ENCODE measurements at regions not wholly inside any gene's neighbourhood (a gene's known extent, or its start where the extent isn't known, plus 50 kb on each side); places are given as distances from the start of the nearest gene placed in this dataset.

GRCh38 chr6:66931787-66932186, 1224.8 kb upstream of the EYS start:
- intact Hi-C loops (cut with DNase I) = no loop called here
- no peaks in the 10 kb centered on the region for H3K27me3 ChIP-seq
- no peak for DNase-seq (ENCODE audit: extremely low spot score in 2 of 2)
- H3K4me1 ChIP-seq = no peaks in the 10 kb centered on the region
- TF ChIP-seq, protein P1, sequence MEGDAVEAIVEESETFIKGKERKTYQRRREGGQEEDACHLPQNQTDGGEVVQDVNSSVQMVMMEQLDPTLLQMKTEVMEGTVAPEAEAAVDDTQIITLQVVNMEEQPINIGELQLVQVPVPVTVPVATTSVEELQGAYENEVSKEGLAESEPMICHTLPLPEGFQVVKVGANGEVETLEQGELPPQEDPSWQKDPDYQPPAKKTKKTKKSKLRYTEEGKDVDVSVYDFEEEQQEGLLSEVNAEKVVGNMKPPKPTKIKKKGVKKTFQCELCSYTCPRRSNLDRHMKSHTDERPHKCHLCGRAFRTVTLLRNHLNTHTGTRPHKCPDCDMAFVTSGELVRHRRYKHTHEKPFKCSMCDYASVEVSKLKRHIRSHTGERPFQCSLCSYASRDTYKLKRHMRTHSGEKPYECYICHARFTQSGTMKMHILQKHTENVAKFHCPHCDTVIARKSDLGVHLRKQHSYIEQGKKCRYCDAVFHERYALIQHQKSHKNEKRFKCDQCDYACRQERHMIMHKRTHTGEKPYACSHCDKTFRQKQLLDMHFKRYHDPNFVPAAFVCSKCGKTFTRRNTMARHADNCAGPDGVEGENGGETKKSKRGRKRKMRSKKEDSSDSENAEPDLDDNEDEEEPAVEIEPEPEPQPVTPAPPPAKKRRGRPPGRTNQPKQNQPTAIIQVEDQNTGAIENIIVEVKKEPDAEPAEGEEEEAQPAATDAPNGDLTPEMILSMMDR (IDR thresholded peaks at IDR 0.05) = no peak
- TF ChIP-seq POLR2AphosphoS5 (IDR thresholded peaks at IDR 0.05; ENCODE audit: insufficient read depth in 1 of 2, low read depth in 1 of 2) = no peak
- TF ChIP-seq POLR2A (IDR thresholded peaks at IDR 0.05) = no peak
- no peak overlapping the region for H3K4me3 ChIP-seq
- no peaks in the 10 kb centered on the region for H3K9me3 ChIP-seq
- no peak overlapping the region for H3K27ac ChIP-seq
- H3K36me3 ChIP-seq = no peaks in the 10 kb centered on the region

DNA sequence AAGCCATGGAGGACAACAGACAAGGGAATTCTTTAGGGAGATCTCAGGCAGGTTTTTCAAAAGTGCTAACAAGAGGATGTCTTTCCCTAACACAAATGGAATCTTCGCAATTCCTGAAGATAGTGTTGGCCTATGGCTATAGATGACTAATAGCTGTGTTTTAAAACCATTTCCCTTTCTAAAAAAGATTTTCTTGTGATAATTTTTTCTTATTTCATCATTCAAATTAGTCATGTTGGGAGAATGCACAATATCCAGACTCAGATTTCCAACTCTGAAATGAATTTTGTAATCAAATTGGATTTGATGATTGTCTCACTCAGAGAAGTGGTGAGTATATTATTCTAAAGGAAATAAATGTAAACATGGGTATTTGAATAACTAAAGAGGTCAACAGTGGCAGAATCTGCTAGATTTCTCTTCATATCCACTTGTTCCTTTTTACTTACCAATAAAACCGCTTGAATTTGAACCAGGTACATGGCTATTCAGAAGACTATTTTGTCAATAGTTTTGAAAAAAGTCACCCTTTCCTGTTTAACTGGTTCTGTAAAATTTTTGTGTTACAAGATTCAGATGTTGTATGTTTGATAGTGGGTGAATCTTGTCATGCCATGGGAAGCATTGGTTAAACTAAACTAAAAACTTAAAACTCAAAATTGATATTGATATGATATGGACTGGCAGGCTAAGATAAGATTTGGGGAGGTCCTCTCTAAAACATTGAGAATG, 1223.7 kb upstream of the EYS start:
- Histone ChIP-seq H3K4me3 (no peak overlapping the region), H3K27me3 (no peaks in the 10 kb centered on the region), H3K9me3 (peaks cover 8% of the 10 kb centered on the region), H3K36me3 (no peaks in the 10 kb centered on the region), H3K4me1 (no peaks in the 10 kb centered on the region), H3K27ac (no peak overlapping the region)
- intact Hi-C loops (cut with DNase I) = no loop called here
- no peak for DNase-seq (ENCODE audit: extremely low spot score in 2 of 2)
- TF ChIP-seq POLR2AphosphoS5 (IDR thresholded peaks at IDR 0.05; ENCODE audit: insufficient read depth in 1 of 2, low read depth in 1 of 2) (no peak), POLR2A (IDR thresholded peaks at IDR 0.05) (no peak)
- TF ChIP-seq, protein P1 (IDR thresholded peaks at IDR 0.05) = no peak

- no peak for TF ChIP-seq POLR2AphosphoS5 (IDR thresholded peaks at IDR 0.05; ENCODE audit: insufficient read depth in 1 of 2, low read depth in 1 of 2)
- no peak for TF ChIP-seq POLR2A (IDR thresholded peaks at IDR 0.05)
- TF ChIP-seq, protein P1 (IDR thresholded peaks at IDR 0.05) = no peak
- Histone ChIP-seq H3K27ac (no peak overlapping the region), H3K4me1 (no peaks in the 10 kb centered on the region), H3K9me3 (peaks cover 15% of the 10 kb centered on the region), H3K36me3 (no peaks in the 10 kb centered on the region), H3K4me3 (no peak overlapping the region), H3K27me3 (no peaks in the 10 kb centered on the region)
- intact Hi-C loops (cut with DNase I) = no loop called here
- no peak for DNase-seq (ENCODE audit: extremely low spot score in 2 of 2)
Observed at GRCh38 chr6:66926060-66926459, 1219.0 kb upstream of the EYS start.

DNA sequence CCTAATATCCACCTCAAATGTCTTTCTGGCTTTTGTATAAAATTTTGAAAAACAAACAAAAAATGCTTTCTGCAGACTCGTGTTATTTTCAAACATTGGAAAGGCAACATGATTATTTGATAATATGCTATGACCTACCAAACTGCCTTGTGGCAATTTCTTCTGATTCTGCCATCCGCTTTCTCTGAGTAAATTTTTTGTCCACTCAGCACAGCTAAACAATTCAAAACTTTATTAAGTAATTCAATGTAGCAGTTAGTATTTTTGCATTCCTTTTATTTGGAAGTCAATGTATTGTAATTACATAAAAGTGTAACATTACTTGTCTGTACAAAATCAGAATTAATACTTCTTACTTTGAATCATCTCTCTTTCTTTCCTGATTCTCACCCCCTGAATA, 1206.6 kb upstream of the EYS start:
- intact Hi-C loops (cut with DNase I) = no loop called here
- H3K9me3 ChIP-seq = no peaks in the 10 kb centered on the region
- no peaks in the 10 kb centered on the region for H3K4me1 ChIP-seq
- no peak overlapping the region for H3K4me3 ChIP-seq
- H3K36me3 ChIP-seq = no peaks in the 10 kb centered on the region
- H3K27me3 ChIP-seq = no peaks in the 10 kb centered on the region
- TF ChIP-seq POLR2AphosphoS5 (IDR thresholded peaks at IDR 0.05; ENCODE audit: insufficient read depth in 1 of 2, low read depth in 1 of 2) = no peak
- TF ChIP-seq, protein P1 (IDR thresholded peaks at IDR 0.05) = no peak
- TF ChIP-seq POLR2A (IDR thresholded peaks at IDR 0.05) = no peak
- no peak for DNase-seq (ENCODE audit: extremely low spot score in 2 of 2)
- H3K27ac ChIP-seq = no peak overlapping the region

DNA sequence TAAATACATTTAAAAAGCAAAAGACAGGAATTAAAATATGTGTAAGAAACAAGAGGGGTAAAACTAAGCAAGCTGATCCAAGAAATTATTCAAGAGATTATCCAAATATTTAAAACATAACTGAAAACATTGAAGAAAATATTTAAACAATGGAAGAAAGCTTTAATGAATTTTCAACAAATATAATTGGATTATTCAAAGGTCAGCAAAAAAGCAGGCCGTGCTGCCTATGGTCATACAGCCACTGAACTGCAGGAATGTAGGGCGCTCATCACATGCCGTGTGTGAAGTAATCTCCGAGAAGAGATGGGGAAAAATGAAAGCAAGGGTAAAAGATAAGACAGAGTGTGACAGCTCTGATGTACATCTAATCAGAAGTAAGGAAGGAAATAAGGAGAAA, 1195.4 kb upstream of the EYS start:
- H3K4me1 ChIP-seq = no peaks in the 10 kb centered on the region
- H3K36me3 ChIP-seq = no peaks in the 10 kb centered on the region
- no peak overlapping the region for H3K4me3 ChIP-seq
- intact Hi-C loops (cut with DNase I) = no loop called here
- DNase-seq (ENCODE audit: extremely low spot score in 2 of 2) = no peak
- TF ChIP-seq POLR2AphosphoS5 (IDR thresholded peaks at IDR 0.05; ENCODE audit: insufficient read depth in 1 of 2, low read depth in 1 of 2) (no peak), POLR2A (IDR thresholded peaks at IDR 0.05) (no peak)
- TF ChIP-seq, protein P1 (IDR thresholded peaks at IDR 0.05) = no peak
- no peak overlapping the region for H3K27ac ChIP-seq
- no peaks in the 10 kb centered on the region for H3K27me3 ChIP-seq
- no peaks in the 10 kb centered on the region for H3K9me3 ChIP-seq

All from vagina (tissue), 2 donors.